Stomach (tissue), 8 donors: ENCODE measurements at regions not wholly inside any gene's neighbourhood (a gene's known extent, or its start where the extent isn't known, plus 50 kb on each side); places are given as distances from the start of the nearest gene placed in this dataset.

Source experiments
- DNase-seq, 2 donors: peaks; one replicate each; pipeline versions ENCODE4 v3.0.0 to v3.0.0-alpha.2; 2013 to 2019
- H3K27ac ChIP-seq, 5 donors: fragments of 200-600 bp in 4 of 5; sonication (generic) in 4 of 5; one replicate each; pipeline ENCODE4 v1.5.1; 2013 to 2019; ENCODE audit warnings: mild to moderate bottlenecking in 1 of 5, moderate library complexity in 1 of 5
- H3K27me3 ChIP-seq, 3 donors: fragments of 200-600 bp; sonication (generic); one replicate each; pipeline ENCODE4 v1.5.1; 2017 to 2019; ENCODE audit warnings: mixed run types in 1 of 3
- H3K36me3 ChIP-seq, 4 donors: fragments of 200-600 bp; sonication (generic); 1 replicate in 3 of 4; 2 replicates in 1 of 4; pipeline ENCODE4 v1.5.1; 2016 to 2019
- H3K4me1 ChIP-seq, 4 donors: fragments of 200-600 bp; sonication (generic); one replicate each; pipeline ENCODE4 v1.5.1; 2016 to 2019
- H3K4me3 ChIP-seq, 4 donors: fragments of 200-600 bp; sonication (generic) in 3 of 4; one replicate each; pipeline ENCODE4 v1.5.1; 2016 to 2019; ENCODE audit warnings: mild to moderate bottlenecking in 1 of 4
- H3K9me3 ChIP-seq, 4 donors: fragments of 200-600 bp; sonication (generic); one replicate each; pipeline ENCODE4 v1.5.1; 2016 to 2019
- CTCF ChIP-seq, 7 experiments: fragments of 450-650 bp in 4 of 7; fragments of 200-600 bp in 3 of 7; sonication (generic) in 3 of 7; IDR thresholded peaks; one replicate each; pipeline ENCODE4 v1.5.1; 2016 to 2019; ENCODE audit warnings: antibody characterized with exemption in 7 of 7, control low read depth in 2 of 7, mild to moderate bottlenecking in 1 of 7
- EP300 ChIP-seq: sonication (generic); formaldehyde crosslinking; IDR thresholded peaks from one replicate; pipeline ENCODE4 v1.6.1; 2017; ENCODE audit warnings: antibody characterized with exemption
- POLR2A ChIP-seq, 4 donors: fragments of 450-650 bp; IDR thresholded peaks; one replicate each; pipeline ENCODE4 v1.6.1; 2016; ENCODE audit warnings: antibody characterized with exemption in 4 of 4, control low read depth in 2 of 4, mild to moderate bottlenecking in 1 of 4, moderate library complexity in 1 of 4
- POLR2AphosphoS5 ChIP-seq, 3 donors: sonication (generic); formaldehyde crosslinking; IDR thresholded peaks; one replicate each; pipeline ENCODE4 v1.6.1; 2016; ENCODE audit warnings: antibody characterized with exemption in 3 of 3
- WGBS, 5 donors: extraction: QIAGEN DNeasy Blood & Tissue Kit in 3 of 5; methylation state at CpG; one replicate each; pipeline versions ENCODE4 v1.1.5 to v1.1.7; 2013 to 2018; 5-methylcytosine and 5-hydroxymethylcytosine counted together
- intact Hi-C: fragments of 100-400 bp; cut with DNase I; formaldehyde crosslinking; loops from one replicate; pipeline ENCODE4 v1.15.1; 2023; ENCODE audit warnings: low total_unique reads
- donor health status: healthy with polysubstance abuse.
- donor health status: Bipolar disorder and iron deficiency.
- donor health status: healthy.

GRCh38 chr3:24591191-24591590, 96.5 kb upstream of the THRB start:
- Histone ChIP-seq H3K27me3 (no peaks in the 10 kb centered on the region), H3K4me1 (peaks cover 0 to 22% (median 7%) of the 10 kb centered on the region in 4 donors), H3K27ac (no peak overlapping the region), H3K9me3 (no peaks in the 10 kb centered on the region), H3K36me3 (no peaks in the 10 kb centered on the region), H3K4me3 (no peak overlapping the region)
- no peak for DNase-seq
- intact Hi-C loops, result no loop called here
- TF ChIP-seq CTCF (IDR thresholded peaks at IDR 0.05), result no peak
- no peak for TF ChIP-seq EP300
- TF ChIP-seq POLR2A (IDR thresholded peaks at IDR 0.05), result no peak
- no peak for TF ChIP-seq POLR2AphosphoS5 (IDR thresholded peaks at IDR 0.05)

- Histone ChIP-seq H3K27me3 (no peaks in the 10 kb centered on the region), H3K4me1 (peaks cover 0 to 22% (median 7%) of the 10 kb centered on the region in 4 donors), H3K36me3 (no peaks in the 10 kb centered on the region), H3K9me3 (no peaks in the 10 kb centered on the region), H3K4me3 (no peak overlapping the region), H3K27ac (no peak overlapping the region)
- intact Hi-C loops, result no loop called here
- no peak for DNase-seq
- TF ChIP-seq POLR2A (IDR thresholded peaks at IDR 0.05) (no peak), EP300 (no peak), POLR2AphosphoS5 (IDR thresholded peaks at IDR 0.05) (no peak), CTCF (IDR thresholded peaks at IDR 0.05) (no peak)
- 79 to 87% (median 84%) methylated on average over 5 of the region's 5 CpGs for WGBS, 5 donors
Observed at GRCh38 chr3:24591661-24592555, 97.3 kb upstream of the THRB start.

GRCh38 chr3:24594161-24594560, 99.5 kb upstream of the THRB start:
- Histone ChIP-seq H3K9me3 (no peaks in the 10 kb centered on the region), H3K27ac (no peak overlapping the region), H3K36me3 (no peaks in the 10 kb centered on the region), H3K4me3 (no peak overlapping the region), H3K27me3 (no peaks in the 10 kb centered on the region), H3K4me1 (peaks cover 0 to 23% (median 11%) of the 10 kb centered on the region in 4 donors)
- DNase-seq, result no peak
- TF ChIP-seq EP300 (no peak), POLR2A (IDR thresholded peaks at IDR 0.05) (no peak), POLR2AphosphoS5 (IDR thresholded peaks at IDR 0.05) (no peak), CTCF (IDR thresholded peaks at IDR 0.05) (no peak)
- intact Hi-C loops, result no loop called here

- TF ChIP-seq POLR2AphosphoS5 (IDR thresholded peaks at IDR 0.05) (no peak), EP300 (no peak), CTCF (IDR thresholded peaks at IDR 0.05) (no peak), POLR2A (IDR thresholded peaks at IDR 0.05) (no peak)
- H3K4me3 ChIP-seq, result no peak overlapping the region
- intact Hi-C loops, result no loop called here
- no peak for DNase-seq
- peak overlapping the region in 1 of 5 donors; percentile 9 for H3K27ac ChIP-seq
- peaks cover 0 to 14% (median 6%) of the 10 kb centered on the region in 4 donors for H3K4me1 ChIP-seq
- 41 to 69% (median 59%) methylated on average over 2 of the region's 2 CpGs for WGBS, 5 donors
- no peaks in the 10 kb centered on the region for H3K36me3 ChIP-seq
- H3K27me3 ChIP-seq, result no peaks in the 10 kb centered on the region
- no peaks in the 10 kb centered on the region for H3K9me3 ChIP-seq
Observed at GRCh38 chr3:24595796-24596195, 101.1 kb upstream of the THRB start.
